Suprapubic skin (tissue), 4 donors: ENCODE measurements at regions not wholly inside any gene's neighbourhood (a gene's known extent, or its start where the extent isn't known, plus 50 kb on each side); places are given as distances from the start of the nearest gene placed in this dataset.
"Not testable (repeated sequence)": the region's sequence is repeated elsewhere in the genome, so short reads cannot be mapped to it uniquely, and the experiment has no call there.

ENCODE experiments used
- EP300 ChIP-seq: sonication (generic); formaldehyde crosslinking; IDR thresholded peaks from one replicate; pipeline ENCODE4 v1.6.1; 2017; ENCODE audit warnings: antibody characterized with exemption
- POLR2A ChIP-seq, 2 donors: fragments of 450-650 bp; IDR thresholded peaks; one replicate each; pipeline ENCODE4 v1.6.1; 2017; ENCODE audit warnings: antibody characterized with exemption in 2 of 2, mild to moderate bottlenecking in 2 of 2, moderate library complexity in 2 of 2
- POLR2AphosphoS5 ChIP-seq, 3 donors: sonication (generic); formaldehyde crosslinking; IDR thresholded peaks; one replicate each; pipeline ENCODE4 v1.6.1; 2017; ENCODE audit warnings: antibody characterized with exemption in 3 of 3
- TF ChIP-seq, protein P1 (sequence below), 2 donors: fragments of 200-600 bp in 1 of 2; fragments of 450-650 bp in 1 of 2; sonication (generic) in 1 of 2; IDR thresholded peaks; one replicate each; pipeline ENCODE4 v1.5.1; 2016 to 2019; ENCODE audit warnings: antibody characterized with exemption in 2 of 2, mild to moderate bottlenecking in 1 of 2, moderate library complexity in 1 of 2

GRCh38 chr7:70989-71388 is 121.4 kb upstream of the FAM20C start:
- TF ChIP-seq, protein P1, sequence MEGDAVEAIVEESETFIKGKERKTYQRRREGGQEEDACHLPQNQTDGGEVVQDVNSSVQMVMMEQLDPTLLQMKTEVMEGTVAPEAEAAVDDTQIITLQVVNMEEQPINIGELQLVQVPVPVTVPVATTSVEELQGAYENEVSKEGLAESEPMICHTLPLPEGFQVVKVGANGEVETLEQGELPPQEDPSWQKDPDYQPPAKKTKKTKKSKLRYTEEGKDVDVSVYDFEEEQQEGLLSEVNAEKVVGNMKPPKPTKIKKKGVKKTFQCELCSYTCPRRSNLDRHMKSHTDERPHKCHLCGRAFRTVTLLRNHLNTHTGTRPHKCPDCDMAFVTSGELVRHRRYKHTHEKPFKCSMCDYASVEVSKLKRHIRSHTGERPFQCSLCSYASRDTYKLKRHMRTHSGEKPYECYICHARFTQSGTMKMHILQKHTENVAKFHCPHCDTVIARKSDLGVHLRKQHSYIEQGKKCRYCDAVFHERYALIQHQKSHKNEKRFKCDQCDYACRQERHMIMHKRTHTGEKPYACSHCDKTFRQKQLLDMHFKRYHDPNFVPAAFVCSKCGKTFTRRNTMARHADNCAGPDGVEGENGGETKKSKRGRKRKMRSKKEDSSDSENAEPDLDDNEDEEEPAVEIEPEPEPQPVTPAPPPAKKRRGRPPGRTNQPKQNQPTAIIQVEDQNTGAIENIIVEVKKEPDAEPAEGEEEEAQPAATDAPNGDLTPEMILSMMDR (IDR thresholded peaks at IDR 0.05) = not testable (repeated sequence)
- not testable (repeated sequence) for TF ChIP-seq POLR2AphosphoS5 (IDR thresholded peaks at IDR 0.05); EP300; POLR2A (IDR thresholded peaks at IDR 0.05)
